VCaP (cell line): ENCODE measurements at regions not wholly inside any gene's neighbourhood (a gene's known extent, or its start where the extent isn't known, plus 50 kb on each side); places are given as distances from the start of the nearest gene placed in this dataset.

Experiments used
- H3K27ac ChIP-seq: fragments of 450-650 bp; 2 replicates; pipeline ENCODE4 v1.5.1; 2017
- CTCF ChIP-seq: fragments of 450-650 bp; conservative IDR thresholded peaks from 2 replicates; pipeline ENCODE4 v1.5.1; 2017; ENCODE audit warnings: mild to moderate bottlenecking, moderate library complexity

GRCh38 chr17:83183145-83183948 lies 103.9 kb downstream of the METRNL start:
- TF ChIP-seq CTCF, result no peak
- no peak overlapping the region for H3K27ac ChIP-seq

DNA sequence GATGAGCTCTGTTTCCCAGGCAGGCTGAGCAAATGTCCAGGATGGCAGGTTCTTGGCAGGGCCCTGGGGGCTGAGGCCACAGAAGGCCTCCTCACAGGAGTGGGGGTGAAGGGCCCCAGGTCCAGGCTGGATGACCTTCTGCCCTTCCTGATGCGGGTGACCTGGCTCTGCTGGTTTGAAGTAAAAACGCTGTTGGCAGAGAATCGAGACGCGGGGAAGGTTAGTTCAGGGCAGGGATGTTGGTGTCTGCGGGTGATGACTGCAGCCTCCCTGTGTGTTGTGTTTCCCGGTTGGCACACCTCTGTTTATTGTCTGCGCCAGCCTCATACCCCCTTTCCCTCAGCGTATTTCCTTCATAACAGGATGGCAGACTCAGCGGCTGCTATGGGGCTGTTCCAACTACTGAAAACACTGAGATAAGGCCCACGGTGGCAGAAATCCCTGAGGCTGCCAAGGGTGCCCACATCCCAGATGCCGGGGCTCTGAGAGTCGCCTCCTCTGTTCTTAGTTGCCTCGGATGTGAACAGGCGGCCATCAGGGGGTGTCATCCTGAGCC lies 104.6 kb downstream of the METRNL start:
- no peak overlapping the region for H3K27ac ChIP-seq
- no peak for TF ChIP-seq CTCF

GRCh38 chr17:83185023-83186002 lies 105.9 kb downstream of the METRNL start:
- TF ChIP-seq CTCF, result no peak
- H3K27ac ChIP-seq, result no peak overlapping the region

- no peak for TF ChIP-seq CTCF
- H3K27ac ChIP-seq, result no peak overlapping the region
These were observed 106.8 kb downstream of the METRNL start for GRCh38 chr17:83186226-83186625.

- no peak overlapping the region for H3K27ac ChIP-seq
- no peak for TF ChIP-seq CTCF
These were observed 107.5 kb downstream of the METRNL start for GRCh38 chr17:83186751-83187421.

- TF ChIP-seq CTCF, result no peak
- H3K27ac ChIP-seq, result no peak overlapping the region
These were observed 108.4 kb downstream of the METRNL start for GRCh38 chr17:83187782-83188311.
